GM18951 (cell line): ENCODE measurements at regions not wholly inside any gene's neighbourhood (a gene's known extent, or its start where the extent isn't known, plus 50 kb on each side); places are given as distances from the start of the nearest gene placed in this dataset.
"Not testable (repeated sequence)": the region's sequence is repeated elsewhere in the genome, so short reads cannot be mapped to it uniquely, and the experiment has no call there.

ENCODE experiments used
- POLR2A ChIP-seq: IDR thresholded peaks from 4 replicates; pipeline ENCODE4 v1.6.1; 2011; ENCODE audit warnings: mild to moderate bottlenecking; ENCODE audit not compliant: insufficient read length, insufficient read depth; ENCODE audit errors: extremely low read depth
- in situ Hi-C: fragments of 300-500 bp; cut with MboI; formaldehyde crosslinking; loops from one replicate; pipeline ENCODE4 v1.12.0; 2022; ENCODE audit warnings: low sequenced_read_pairs, mixed read lengths, inconsistent platforms; ENCODE audit not compliant: unreplicated experiment

DNA sequence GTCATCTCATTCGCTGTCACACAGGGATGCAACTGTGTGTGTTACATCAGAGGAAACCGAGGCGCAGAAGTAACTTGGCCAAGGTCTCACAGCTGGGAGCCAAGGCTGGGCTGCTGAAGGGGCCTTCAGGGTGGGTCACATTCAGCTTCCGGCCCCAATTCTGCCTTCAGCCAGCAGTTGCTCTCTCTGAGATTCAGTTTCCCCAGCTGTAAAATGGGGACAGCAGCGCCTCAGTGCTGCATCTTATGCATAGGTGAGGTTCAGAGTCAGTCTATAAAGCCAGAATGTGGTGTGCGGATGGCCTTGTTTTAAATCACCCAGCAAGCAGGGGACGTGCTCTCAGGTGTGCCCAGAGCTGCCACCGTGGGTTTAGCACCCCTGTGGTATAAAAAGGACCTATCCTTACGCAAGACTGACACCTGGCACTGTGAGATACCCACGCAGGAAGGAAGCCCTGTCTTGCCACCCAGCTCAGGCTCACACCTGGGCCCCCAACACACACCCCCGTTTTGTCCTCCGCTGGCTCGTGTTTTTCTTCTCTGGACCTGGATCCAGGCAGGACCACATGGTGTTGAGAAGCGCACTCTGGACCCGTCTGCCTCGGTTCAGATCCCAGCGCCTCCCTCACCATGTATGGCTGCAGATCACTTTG is 94.6 kb upstream of the GSE1 start:
- in situ Hi-C loops: no loop called here
- TF ChIP-seq POLR2A: no peak

DNA sequence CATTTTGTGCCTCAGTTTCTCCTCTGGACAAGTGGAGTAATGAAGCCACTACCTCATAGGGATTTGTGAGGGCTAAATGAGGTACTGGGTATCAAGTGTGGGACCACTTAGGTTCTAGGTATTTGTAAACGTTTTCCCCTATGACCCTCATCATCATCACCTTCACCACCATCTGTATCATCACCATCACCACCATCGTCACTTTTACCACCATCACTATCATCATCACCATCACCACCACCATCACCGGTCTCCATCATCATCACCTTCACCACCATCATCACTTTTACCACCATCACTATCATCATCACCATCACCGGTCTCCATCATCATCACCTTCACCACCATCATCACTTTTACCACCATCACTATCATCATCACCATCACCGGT is 94.1 kb upstream of the GSE1 start:
- in situ Hi-C loops: not testable (repeated sequence)

DNA sequence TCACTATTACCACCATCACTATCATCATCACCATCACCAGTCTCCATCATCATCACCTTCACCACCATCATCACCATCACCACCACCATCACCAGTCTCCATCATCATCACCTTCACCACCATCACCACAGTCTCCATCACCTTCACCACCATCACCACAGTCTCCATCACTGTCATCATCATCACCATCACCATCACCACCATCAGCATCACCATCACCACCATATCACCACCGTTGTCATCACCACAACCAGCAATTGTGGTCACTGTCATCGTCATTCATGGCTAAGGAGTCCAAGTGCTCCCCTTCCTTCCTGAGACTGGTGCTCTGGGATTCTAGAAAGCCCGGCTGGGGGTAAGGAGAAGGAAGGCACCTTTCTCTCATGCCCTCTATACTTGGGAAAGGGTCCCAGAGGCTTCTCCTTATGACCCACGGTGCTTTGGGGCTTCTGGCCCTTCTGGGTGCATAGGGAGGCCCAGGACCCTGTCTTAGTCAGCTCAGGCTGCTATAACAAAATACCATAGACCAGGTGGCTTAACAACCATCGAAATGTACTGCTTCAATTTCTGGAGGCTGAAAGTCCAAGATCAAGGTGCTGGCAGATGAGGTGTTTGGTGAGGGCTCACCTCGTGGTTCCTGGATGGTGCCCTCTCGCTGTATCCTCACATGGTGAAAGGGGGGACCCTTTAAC is 93.4 kb upstream of the GSE1 start:
- in situ Hi-C loops: no loop called here
- no peak for TF ChIP-seq POLR2A

GRCh38 chr16:85520853-85521521 is 92.1 kb upstream of the GSE1 start:
- no peak for TF ChIP-seq POLR2A
- in situ Hi-C loops: no loop called here

GRCh38 chr16:85521552-85522307 is 91.4 kb upstream of the GSE1 start:
- no peak for TF ChIP-seq POLR2A
- in situ Hi-C loops: no loop called here

DNA sequence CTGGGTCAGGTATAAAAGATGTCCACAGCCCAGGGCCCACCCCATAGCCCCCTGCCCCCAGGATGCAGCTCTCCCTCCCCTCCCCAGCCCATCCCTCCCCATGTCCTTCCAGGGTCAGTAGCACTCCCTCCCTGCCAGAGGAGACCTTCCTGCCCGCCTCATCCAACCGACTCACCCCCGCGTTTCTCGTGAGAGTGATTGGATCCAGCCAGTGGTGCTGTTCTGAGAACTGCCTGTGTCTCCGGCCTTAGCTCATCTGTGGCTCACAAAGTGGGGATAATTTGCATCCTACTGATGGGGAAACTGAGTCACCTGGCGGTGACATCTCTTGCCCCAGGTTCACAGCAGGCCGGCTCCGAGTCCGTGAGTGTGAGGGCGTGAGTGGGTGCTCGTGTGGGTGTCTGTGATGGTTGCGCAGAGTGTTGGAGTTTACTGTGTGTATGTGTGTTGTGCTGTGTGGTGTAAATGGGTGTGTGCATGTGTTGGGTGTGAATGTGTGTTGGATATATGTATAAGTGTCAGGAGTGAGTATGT is 90.7 kb upstream of the GSE1 start:
- in situ Hi-C loops: no loop called here

GRCh38 chr16:85522842-85523601 is 90.1 kb upstream of the GSE1 start:
- in situ Hi-C loops: no loop called here
- no peak for TF ChIP-seq POLR2A

More for the DNA sequence above, 90.7 kb upstream of the GSE1 start:
- no peak for TF ChIP-seq POLR2A

- in situ Hi-C loops: no loop called here
- no peak for TF ChIP-seq POLR2A
Measured at GRCh38 chr16:85523602-85524364, 89.3 kb upstream of the GSE1 start.

GRCh38 chr16:85524365-85524629 is 88.8 kb upstream of the GSE1 start:
- TF ChIP-seq POLR2A: no peak
- in situ Hi-C loops: no loop called here

GRCh38 chr16:85524630-85525419 is 88.3 kb upstream of the GSE1 start:
- in situ Hi-C loops: no loop called here
- TF ChIP-seq POLR2A: no peak

DNA sequence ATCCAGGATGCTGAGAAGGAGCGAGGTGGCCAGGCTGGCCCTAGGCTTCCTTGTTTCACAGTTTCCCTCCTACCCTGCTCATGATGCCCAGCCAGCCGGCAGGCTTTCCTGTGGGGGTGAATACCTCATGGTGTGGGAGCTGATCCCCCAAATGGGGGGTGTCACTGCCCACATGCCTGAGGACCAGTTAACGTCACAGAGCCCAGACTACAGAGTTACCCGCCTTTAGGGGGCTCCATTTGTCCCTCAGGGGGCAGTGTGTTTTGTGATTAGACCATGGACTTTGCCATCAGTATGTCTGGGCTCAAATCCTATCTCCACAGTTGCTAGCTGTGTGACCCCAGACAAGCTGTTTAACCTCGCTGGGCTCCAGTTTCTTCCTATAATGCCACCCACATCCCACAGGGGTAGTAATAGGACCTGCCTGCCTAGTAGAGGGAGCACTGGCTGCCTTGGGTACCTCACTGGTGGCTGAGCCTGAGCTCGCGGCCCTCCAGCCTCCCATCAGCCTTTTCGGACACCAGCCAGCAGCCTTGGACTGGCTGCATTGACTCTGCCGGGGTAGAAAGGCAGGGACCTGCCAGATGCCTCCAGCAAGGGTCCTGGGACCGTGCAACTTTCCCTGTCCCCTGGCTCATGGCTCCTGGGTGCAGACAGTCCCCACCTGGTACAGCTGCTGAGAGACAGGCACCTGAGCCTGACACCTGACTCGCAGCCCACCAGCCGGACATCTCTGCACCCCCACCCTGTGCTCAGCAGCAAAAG is 87.5 kb upstream of the GSE1 start:
- in situ Hi-C loops: no loop called here
- no peak for TF ChIP-seq POLR2A
